ENCODE measurements at regions not wholly inside any gene's neighbourhood (a gene's known extent, or its start where the extent isn't known, plus 50 kb on each side); places are given as distances from the start of the nearest gene placed in this dataset.

- TF ChIP-seq WHSC1 (IDR thresholded peaks at IDR 0.05; ENCODE audit: low read length) (no peak), ERF (CRISPR knock-in tag; IDR thresholded peaks at IDR 0.05) (no peak)
Observed at GRCh38 chr17:77664097-77664729, 294.3 kb upstream of the TNRC6C start.
